HG03520 (cell line): ENCODE measurements at regions not wholly inside any gene's neighbourhood (a gene's known extent, or its start where the extent isn't known, plus 50 kb on each side); places are given as distances from the start of the nearest gene placed in this dataset.

Experiments used
- ATAC-seq: cut with Tn5 transposase; IDR thresholded peaks from one replicate; pipeline ENCODE4 v1.9.1; 2021; ENCODE audit warnings: mild to moderate bottlenecking, moderate library complexity; ENCODE audit not compliant: unreplicated experiment

DNA sequence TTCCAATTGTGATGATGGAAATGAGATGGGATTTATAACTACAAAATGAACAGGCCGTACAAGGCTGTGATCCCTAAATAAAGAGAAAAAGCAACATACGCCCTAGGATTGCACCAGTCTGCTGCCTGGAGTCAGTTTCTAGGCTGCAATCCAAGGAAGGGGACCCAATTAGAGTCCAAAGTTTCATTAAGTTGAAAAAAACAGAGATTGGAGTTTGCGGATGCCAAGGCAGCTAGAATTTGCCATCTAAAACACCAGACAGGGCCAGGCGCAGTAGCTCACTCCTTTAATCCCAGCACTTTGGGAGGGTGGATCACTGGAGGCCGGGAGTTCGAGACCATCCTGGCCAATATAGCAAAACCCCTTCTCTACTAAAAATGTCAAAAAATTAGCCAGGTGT, 661.0 kb downstream of the RPS29 start:
- ATAC-seq, result no peak

DNA sequence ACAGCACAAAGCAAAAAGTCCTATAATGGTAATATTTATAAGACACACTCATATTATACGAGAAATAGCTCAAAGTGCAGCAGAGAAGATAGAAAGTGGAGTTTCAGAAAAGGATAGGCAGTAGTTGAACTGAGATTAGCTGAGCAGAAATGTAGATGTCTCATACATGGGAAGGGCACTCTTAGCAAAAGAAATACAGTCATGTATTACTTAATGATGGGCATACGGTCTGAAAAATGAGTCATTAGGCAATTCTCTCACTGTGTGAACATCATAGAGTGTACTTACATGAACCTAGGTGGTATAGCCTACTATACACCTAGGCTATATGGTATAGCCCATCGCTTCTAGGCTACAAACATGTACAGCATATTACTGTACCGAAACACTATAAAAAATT, 671.3 kb downstream of the RPS29 start:
- no peak for ATAC-seq

DNA sequence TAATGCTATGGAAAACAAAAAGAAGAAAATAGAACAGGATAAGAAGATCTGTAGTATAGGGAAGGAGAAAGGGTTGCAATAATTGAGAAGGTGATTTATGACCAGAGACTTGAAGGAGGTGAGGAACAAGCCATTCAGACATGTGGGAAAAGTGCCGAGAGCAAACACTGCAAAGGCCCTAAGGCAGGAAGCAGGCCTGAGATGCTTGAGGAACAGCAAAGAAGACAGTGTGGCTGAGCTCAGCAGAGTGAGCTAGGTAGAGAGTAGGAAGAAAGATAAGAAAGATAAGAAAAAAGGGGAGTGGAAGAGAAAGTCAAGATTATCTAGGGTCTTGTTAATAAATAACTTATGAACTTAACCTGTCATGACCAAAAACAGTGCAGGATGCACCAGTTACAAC, 671.8 kb downstream of the RPS29 start:
- ATAC-seq, result no peak

DNA sequence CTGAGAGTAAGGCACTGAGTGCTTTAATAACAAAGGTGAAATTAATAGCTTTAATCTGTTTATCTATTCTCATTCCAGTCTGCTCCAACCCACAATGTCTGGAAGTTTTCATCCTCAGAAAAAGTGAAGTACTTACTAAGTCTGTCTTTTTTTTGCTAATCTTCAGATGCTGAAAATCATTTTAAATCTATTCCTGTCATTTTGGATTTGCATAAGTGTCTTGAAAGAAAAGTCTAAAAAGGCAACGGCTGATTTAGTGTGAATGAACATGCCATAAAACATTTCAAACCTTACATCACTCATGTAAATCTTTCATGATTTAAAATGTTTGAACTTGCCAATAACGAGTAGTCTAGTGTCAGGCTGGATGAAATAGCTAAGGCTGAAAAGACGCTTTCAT, 685.6 kb downstream of the RPS29 start:
- no peak for ATAC-seq

DNA sequence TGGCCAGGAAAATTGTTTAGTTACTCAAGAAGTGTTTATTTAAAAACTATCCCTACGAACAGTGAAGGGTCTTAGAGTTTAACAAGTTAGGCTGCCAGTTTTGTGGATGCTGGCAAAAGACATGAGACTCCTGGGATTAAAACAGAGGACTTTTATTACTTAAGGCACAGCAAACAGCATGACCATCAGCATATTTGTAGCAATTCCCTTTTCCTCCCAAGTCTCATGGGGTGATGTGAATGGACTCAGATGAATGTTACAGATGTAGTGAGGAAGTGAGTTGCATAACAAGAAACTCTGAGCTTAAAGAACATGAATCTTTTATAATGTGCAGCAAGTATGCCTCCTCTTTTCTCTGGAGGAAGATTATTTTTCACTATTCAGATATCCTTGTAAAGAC, 695.8 kb downstream of the RPS29 start:
- ATAC-seq, result no peak

DNA sequence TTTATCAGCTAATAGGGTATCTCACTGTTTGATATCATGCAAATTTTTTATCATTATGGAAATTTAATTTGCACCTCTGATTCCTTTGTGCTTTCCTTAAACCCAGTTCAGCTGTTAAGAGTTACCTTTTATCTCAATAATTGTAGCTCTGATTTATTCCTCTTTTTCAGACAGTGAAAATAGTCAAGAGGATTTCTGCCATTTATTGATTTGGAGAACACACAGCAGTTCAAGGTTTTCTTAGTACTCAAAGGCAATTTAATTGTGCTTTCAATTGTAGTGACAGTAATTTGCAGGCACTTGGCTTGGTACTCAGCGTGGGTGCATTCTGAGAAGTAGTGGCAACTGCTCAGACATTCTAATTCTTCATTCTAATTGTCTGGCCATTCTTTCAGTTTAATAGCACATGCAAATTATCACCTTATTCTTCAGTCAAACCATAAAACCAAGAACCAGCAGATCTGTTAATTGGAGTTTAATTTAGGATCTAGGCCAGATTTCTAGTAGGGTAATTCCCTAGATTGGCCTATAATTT, 709.3 kb downstream of the RPS29 start:
- no peak for ATAC-seq

DNA sequence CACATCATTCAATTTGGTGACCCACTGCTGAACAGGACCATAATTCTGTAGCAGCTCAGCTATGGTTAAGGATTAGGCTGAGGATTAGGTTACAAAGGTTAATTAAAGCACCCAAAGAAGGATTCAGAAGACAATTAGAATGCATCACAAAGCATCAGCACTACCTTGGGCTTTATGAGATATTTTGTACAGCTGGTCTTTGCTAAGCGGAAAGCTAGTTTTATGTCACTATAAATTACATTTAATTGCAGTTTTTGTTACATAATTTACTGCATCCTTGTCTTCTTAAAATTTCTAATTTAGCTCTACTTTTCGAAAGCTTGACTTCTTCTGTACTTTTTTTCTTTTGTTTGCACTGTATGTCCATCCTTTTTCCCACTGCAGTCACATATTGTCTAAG, 711.5 kb downstream of the RPS29 start:
- ATAC-seq, result no peak

DNA sequence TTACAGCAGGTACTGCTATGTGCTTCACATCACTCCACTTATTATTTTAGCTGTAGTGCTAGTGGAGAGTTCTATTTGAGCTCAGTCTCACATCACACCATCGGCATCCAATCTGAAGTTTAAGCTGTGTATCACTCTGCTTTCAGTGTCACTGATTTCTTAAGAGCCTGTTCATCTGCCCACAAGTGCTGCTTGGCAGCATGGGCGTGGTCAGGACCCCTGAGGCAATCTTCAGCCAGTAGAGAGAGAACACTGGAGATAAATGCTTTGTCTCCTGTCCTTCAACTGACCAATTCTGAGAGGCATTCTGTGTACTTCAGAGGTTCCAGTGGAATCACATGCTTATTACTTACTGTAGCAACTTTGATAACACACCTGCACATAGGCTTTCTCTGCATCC, 728.8 kb downstream of the RPS29 start:
- ATAC-seq, result no peak

DNA sequence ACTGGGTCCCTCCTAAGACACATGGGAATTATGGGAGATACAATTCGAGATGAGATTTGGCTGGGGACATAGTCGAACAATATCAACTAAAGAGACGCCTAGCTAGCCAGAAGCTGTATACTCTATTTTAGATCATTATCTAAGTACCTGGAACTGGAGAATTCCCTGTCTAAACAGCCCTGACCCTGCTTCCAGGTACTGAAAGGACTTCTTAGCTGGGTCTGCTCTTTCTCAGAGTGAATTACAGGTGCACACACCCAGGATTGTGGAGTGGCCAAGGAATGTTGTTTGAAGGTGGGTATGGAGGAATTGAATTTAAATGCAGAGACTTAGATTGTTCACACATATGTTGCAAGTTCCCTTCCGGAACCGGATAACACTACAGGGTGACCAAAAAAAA, 733.0 kb downstream of the RPS29 start:
- ATAC-seq, result no peak

DNA sequence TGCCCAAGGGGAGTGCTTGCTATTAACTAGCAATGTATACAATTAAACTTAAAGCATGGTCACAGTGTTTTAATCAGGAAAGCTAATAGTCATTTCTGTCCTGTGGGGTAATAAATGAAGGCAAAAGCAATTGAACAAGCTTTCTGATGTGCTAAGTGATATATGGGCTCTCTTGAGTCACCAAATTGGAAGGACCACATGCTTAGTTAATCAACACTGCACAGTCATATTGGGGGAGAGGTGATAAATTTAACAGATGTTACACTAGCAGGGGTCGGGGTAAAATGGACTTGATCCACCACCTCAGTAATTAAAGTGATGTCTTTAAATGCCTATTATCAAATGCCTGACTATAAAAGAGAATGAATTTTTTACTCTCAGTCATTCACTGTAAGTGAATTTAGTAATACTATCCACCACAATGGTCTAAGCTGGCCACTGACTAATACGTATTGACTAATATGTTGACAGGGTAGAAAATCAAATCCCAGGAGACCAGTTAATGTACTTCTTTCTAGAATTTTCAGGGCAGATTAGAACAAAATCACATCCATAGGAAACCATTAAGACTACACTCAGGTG, 736.3 kb downstream of the RPS29 start:
- ATAC-seq, result no peak

DNA sequence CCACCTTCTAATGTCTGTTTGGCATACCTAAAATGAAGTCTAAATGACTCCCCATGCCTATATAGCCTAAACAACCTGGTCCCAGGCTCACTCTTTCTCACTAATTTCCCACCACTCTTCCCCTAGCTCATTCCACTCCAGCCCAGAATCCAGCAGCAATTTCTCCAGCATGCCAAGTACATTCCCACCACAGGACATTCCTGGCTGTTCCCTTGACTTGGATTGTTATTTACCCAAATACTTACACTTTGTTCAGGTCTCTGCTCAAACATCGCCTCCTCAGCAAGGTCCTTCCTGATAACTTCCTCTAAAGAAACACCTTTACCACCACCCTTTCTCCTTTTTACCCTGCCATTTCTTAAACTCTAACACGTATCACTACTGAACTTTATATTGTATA, 743.4 kb downstream of the RPS29 start:
- no peak for ATAC-seq

DNA sequence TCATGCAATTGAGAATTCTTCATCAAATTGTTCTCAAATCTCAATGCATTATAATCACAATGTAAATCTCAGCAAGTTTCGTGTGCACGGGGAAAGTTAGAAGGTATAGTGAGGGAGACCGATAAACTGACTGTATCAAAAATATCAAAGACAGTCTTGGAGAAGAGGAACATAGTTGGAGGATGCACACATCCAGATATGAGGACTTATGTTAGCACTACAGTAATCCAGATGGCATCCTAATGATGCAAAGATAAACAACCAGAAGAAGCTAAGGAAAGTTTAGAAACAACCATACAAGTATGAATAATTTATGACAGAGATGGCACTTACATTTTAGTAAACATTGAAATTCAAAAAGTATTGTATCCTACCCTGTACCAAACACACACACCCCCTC, 760.1 kb downstream of the RPS29 start:
- no peak for ATAC-seq

DNA sequence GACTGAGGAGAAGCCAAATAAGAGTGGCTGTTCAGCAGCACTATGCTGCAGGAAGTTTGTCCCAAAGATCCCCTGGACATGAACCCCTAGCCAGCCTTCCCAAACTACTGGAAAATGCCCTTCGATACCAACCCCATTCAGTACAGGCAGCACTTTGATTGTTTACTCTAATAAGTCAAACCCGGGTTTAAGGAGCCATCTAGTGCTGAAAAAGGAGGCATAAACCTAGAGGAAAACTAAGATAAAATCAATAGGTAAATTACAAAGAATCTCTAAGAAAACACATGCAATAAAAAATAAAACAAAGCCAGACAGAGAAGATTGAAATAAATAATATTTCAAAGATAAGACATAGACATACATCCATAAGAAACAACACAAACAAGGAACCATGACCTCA, 771.6 kb downstream of the RPS29 start:
- no peak for ATAC-seq

DNA sequence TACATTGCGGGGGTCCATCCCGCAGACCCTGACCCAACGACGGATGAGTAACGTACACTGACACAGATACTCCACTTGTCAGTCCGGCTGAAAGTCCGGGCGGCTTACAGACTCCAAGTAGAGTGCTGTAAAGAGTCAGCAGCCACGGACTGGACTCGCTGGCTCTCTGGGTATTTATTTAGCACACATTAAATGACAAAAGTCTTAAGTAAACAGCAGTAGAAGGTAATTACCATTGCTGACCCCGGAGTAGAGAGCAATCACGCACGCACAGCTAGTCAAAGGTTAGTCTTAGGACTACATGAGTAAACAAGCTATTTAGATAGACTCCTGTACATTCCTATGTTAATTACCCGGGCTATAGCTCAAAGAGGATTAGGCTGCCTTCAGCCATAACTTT, 780.9 kb downstream of the RPS29 start:
- no peak for ATAC-seq

DNA sequence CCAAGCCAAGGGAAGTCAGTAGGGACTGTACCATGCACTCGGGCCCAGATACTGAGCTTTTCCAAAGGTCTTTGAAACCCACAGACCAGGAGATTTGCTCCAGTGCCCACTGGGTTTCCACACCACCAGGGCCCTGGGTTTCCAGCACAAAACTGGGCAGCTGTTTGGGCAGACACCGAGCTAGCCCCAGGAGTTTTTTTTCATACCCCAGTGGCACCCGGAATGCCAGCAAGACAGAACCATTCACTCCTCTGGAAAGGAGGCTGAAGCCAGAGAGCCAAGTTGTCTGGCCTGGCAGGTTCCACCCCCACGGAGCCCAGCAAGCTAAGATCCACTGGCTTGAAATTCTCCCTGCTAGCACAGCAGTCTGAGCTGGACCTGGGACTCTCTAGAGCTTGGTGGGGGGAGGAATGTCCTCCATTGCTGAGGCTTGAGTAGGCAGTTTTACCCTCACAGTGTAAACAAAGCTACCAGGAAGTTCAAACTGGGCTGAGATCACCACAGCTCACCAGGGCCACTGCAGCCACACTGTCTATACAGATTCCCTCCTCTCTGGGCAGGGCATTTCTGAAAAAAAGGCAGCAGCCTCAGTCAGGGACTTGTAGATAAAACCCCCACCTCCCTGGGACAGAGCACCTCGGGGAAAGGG, 793.7 kb downstream of the RPS29 start:
- no peak for ATAC-seq

DNA sequence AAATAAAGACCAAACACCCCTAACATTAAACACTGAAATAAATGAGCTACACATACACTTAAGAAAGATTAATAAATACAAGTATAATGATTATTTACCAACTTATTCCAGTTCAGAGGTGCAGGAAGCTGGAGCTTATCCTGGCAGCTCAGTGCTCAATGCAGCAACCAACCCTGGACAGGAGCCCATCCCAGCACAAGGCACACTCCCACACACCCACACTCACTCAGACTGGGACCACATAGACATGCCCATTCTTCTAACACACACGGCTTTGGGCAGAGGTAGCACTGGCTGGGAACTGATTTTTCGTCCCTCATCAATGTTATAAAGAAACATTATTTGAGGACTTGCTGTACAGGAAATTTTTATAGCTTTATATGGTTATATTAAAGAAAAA, 797.4 kb downstream of the RPS29 start:
- ATAC-seq, result no peak

DNA sequence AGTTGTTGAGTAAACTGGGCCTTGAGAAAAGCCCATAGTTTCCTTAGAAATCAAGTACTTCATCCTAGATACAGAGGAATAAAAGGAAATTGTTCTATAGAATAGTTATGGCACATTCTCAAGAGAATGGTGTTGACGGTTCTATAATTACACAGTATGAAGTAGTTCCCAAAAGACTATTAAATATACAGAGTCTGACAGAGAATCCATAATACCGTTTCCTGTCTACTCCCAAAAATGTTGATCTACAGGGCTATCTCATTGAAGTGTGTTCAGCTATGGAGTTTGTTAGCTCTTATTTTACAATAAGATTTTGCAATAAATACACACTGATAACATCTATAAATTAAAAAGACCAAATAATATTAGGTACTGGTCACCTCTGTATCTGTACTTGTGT, 799.7 kb downstream of the RPS29 start:
- no peak for ATAC-seq

DNA sequence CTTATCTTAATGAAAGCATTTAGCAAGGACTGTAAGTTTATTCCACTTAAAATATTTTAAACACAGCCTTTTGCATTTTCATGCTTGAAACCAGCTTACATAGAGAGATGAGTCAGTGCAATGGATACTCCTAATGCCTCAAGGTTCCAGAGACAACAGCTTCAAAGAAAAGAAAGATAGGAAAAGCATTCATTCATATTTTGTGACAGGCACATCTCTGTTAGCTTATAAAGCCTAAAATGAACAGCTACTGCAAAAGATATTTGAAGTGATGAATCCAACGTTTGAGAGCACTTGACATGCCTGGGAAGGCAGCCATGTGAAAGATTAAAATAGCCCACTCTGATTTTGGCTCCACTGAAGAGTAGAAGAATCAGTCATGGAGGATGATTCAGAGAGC, 814.5 kb downstream of the RPS29 start:
- no peak for ATAC-seq

DNA sequence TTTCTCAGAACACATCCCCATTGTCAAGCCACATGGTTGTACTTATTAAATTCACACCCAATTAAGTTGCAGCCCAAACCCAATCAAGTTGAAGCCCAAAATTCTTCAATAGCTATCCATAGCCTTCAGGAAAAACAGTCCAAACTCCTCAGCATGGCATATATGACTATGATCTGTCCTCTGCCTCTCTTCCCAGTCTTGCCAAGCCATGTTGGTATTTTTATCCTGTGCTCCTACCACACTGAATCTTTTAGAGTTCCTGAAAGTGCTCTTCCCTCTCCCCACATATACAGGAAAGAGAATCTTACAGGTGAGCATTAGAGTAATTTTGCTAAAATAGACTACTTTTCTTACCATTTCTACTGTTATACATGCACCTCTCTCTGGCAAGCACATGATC, 834.9 kb downstream of the RPS29 start:
- no peak for ATAC-seq

DNA sequence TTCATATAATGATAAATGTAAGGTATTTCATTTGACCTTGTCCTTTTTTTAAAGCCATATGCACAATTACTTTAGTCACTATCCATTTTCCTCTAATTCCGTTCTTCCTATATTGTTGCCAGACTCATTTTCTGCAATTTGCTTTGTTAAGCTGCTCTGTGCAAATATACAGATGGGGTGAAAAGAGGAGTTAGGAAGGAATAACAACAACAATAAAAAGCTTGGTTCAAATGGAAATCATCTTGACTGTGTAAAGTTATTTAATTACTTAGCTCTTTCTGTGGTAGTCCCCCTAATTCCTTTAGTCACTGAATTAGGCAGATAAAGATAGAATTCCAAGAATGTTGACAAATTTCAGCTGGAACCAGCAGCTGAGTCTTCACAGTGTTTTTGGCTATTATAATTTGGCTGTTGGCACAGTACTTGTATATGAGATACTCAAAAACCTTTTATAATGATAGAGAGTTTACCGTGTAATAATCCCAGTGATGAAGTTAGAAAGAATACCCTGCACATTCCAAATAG, 838.0 kb downstream of the RPS29 start:
- no peak for ATAC-seq

DNA sequence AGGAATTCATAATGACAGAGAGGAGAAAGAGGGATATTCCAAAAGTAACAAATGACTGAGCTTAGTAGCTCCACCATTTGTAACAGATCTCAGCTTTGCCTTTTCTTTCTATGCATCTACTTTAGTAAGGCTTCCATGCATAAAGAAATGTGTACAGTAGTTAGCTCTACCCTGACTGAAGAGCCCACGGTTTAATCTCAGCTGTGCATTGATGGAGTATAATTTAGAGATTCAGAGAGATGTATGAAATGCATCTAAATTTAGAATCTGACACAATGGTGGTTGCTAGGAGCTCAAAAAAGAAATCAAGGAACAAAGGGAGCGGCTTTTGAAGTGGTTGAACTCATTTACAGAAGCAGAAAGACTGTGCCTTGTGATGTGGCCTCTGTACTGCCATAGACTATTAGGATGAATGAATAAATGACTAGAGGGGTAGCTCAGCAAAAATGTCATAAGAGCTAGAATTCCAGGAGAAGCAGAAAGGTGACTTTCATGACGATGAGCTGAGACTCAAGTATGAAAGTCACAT, 838.6 kb downstream of the RPS29 start:
- no peak for ATAC-seq

DNA sequence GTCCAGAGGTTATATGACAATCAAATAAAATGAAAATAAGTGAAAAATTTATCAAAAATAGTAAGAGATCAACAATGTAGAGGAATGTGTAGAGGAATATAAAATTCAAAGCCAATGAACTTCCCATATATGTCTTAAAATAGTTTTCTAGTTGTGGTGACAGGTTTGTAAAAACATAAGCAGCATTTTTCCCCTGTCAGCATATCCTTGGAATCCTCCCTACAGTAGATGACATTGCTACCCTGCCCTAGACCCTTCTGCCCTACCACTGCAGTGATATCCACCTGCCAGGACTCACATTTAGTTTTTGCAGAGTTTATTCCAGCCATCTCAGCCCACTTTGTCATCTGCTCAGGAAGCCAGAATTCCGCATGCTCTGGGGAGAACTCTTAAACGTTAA, 842.0 kb downstream of the RPS29 start:
- no peak for ATAC-seq
